ENCODE measurements at regions not wholly inside any gene's neighbourhood (a gene's known extent, or its start where the extent isn't known, plus 50 kb on each side); places are given as distances from the start of the nearest gene placed in this dataset.
A peak's percentile ranks its signal among the peaks of the same experiment; 100 is the strongest.
"Not testable (repeated sequence)": the region's sequence is repeated elsewhere in the genome, so short reads cannot be mapped to it uniquely, and the experiment has no call there.

GRCh38 chrX:39472161-39472560 is 625.6 kb downstream of the BCOR start:
- DNase-seq (ENCODE audit: low read depth in 3 of 3) = no peak

- no peak for DNase-seq (ENCODE audit: low read depth in 3 of 3)
Observed at GRCh38 chrX:39473812-39474211, 623.9 kb downstream of the BCOR start.

GRCh38 chrX:39475372-39475771 is 622.4 kb downstream of the BCOR start:
- DNase-seq (ENCODE audit: low read depth in 3 of 3) = no peak

DNA sequence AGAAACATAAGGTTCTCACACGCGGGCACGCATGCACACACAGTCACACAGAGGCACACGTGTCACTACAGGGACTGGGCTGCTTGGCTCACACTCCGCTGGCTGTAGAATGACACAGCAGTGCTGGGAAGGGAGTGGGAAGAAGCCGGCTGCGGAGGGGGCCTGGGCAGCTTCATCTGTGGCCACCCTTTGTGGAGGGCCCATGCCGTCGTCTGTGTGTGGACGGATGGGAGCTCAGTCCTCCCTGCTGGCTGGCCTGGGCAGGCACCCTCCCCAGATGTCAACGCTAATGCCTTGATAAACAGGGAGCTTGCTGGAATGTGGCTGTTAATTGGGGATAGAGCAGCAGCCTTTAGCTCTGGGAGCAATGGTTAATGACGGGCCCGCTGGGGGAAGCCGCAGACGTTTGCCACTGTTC is 621.1 kb downstream of the BCOR start:
- no peak for DNase-seq (ENCODE audit: low read depth in 3 of 3)

GRCh38 chrX:39477031-39477761 is 620.6 kb downstream of the BCOR start:
- no peak for DNase-seq (ENCODE audit: low read depth in 3 of 3)

GRCh38 chrX:39477762-39478120 is 620.0 kb downstream of the BCOR start:
- DNase-seq (ENCODE audit: low read depth in 3 of 3) = no peak

DNA sequence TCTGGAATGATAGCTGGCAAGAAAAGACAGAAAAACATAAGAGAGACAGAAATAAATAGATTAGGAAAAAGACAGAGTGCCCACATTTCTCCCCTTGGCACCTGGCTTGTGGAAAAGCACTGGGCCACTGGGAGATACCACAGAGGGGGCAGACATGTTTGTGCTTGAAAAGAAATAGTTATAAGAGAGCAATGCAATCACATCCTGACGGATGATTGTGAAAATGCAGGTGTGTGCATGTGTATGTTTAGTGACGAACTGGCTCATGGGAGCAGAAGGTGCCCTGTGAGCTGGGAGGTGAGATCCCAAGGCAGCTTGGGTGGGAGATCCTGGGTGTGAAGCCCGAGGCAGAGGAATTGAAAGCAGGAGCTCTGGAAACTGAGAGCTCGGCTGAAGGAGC is 617.9 kb downstream of the BCOR start:
- no peak for DNase-seq (ENCODE audit: low read depth in 3 of 3)

- DNase-seq (ENCODE audit: low read depth in 3 of 3) = no peak
Observed at GRCh38 chrX:39480963-39481362, 616.8 kb downstream of the BCOR start.

DNA sequence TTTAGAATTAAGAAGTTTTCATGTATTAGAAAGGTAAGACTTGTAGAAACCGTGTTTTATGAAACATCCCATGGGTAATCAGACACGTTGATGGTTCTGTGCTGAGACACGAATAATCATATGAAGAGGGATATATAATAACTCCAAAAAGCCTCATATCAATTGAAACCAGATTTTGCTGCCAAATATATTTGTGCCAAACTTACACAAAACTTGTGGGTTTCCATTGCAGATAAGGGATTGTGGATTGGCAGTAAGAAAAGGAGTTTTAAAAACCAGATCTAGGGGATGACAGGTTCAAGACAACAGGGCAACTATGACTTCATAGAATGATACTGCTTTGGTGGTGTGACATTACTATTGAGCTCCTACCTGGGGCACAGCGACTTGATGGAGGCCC is 616.1 kb downstream of the BCOR start:
- no peak for DNase-seq (ENCODE audit: low read depth in 3 of 3)

GRCh38 chrX:39484159-39485068 is 613.3 kb downstream of the BCOR start:
- DNase-seq (ENCODE audit: low read depth in 3 of 3) = no peak

GRCh38 chrX:39487166-39487968 is 610.4 kb downstream of the BCOR start:
- DNase-seq (ENCODE audit: low read depth in 3 of 3) = no peak

DNA sequence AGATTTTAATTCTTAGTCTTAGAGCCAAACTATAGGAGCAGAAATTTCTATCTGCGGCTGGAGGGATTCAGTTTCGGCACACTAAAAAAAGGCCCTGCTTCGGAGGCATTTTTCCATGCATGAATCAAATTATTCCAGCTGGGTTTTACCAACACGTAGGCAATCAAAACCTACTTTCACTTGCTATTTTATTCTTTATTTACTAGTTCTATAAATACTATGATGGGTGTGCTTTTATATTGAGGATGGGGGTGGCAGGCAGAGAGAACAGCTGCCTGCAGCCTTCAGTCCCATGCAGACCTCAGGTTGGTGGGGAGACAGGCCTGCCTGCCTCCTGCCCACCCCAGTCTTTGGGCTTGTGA is 609.8 kb downstream of the BCOR start:
- no peak for DNase-seq (ENCODE audit: low read depth in 3 of 3)

- DNase-seq (ENCODE audit: low read depth in 3 of 3) = peak in 2 of 3 donors; percentile 35 to 50
Observed at GRCh38 chrX:39491548-39492297, 606.0 kb downstream of the BCOR start.

DNA sequence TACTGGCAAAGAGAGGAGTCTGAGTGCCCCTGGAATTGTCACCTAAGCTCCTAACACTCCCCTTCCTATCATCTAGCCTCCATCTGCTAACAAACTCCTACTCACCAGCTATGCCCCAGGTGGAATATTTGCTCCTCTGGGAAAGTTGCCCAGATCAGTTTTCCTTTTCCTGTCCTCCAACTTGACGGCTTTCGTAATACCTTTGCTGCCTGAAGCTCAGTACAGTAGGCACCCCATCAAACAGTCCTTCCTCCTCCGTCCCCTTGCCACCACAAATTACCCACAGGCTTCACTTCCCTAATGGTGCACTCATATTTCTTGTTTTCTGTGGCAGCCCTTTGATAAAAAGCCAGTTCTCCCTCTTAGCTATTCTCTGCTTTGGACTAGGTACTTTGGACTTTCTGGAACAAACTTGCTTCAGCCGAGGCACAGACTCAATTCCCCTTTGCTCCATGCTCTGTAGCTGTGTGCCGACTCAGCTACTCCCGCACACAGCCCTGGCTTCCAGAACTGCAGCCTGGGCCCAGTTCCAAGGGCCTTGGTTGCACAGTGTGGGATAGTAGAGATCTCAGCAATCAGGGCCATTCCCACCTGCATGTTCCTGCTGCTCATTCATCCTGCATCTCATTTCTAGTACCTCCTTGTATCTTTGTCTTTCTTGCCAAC is 605.1 kb downstream of the BCOR start:
- no peak for DNase-seq (ENCODE audit: low read depth in 3 of 3)

DNA sequence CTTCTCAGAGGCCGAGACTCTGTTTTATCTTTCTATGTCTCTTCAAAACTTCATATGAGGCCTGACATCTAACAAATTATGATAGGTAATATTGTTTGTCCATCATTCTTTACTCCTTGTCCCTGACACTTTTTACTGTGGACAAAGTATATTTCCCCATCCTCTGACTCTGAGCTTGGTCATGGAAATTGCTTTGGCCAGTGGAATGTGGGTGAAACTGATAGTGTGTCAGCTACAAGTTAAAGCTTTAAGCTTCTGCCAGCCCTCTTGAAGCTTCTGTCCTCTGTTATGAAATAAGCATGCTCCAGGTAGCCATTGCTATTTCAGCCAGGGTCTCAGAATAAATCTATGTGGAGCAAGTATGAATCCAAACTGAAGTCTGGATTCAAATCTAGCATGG is 604.6 kb downstream of the BCOR start:
- no peak for DNase-seq (ENCODE audit: low read depth in 3 of 3)

DNA sequence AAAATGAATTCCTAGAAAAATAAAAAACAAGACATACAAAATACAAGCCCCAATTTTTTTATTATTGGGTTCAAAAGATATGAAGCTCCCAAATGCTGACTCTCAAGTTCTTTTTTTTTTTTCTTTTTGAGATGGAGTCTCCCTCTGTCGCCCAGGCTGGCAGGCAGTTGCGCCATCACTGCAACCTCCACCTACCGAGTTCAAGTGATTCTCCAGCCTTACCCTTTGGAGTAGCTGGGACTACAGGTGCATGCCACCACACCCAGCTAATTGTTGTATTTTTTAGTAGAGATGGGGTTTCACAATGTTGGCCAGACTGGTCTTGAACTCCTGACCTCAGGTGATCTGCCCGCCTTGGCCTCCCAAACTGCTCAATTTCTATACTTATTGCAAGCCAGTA is 600.6 kb downstream of the BCOR start:
- DNase-seq (ENCODE audit: low read depth in 3 of 3) = not testable (repeated sequence)

DNA sequence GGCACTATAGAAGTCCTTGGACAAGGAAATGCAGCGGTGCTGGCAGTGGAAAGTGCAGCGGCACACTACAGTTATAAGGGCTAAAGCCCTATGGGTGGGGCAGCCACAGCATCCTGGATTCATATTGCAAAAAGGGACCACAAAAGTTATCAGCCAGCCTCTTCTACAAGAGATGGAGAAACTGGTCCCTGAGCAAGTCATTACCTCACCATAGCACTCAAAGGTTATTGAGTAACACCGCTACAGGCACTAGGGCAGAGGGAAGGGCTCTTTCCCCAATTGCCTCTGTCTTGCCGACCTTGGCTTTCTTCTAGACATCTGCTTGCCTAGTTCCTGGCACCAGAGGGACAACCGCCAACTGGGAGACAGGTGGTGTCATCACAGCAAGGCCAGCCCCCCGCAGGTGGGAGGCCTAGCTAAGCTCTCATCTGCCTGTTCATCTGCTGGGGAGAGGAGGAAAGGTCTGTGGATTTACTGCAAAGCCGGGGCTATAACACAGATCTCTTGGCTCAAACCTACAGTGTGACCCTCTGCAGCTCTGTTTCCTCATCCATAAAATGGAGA is 600.0 kb downstream of the BCOR start:
- no peak for DNase-seq (ENCODE audit: low read depth in 3 of 3)

- no peak for DNase-seq (ENCODE audit: low read depth in 3 of 3)
Observed at GRCh38 chrX:39499996-39500395, 597.8 kb downstream of the BCOR start.

GRCh38 chrX:39501822-39502221 is 595.9 kb downstream of the BCOR start:
- DNase-seq (ENCODE audit: low read depth in 3 of 3) = no peak

DNA sequence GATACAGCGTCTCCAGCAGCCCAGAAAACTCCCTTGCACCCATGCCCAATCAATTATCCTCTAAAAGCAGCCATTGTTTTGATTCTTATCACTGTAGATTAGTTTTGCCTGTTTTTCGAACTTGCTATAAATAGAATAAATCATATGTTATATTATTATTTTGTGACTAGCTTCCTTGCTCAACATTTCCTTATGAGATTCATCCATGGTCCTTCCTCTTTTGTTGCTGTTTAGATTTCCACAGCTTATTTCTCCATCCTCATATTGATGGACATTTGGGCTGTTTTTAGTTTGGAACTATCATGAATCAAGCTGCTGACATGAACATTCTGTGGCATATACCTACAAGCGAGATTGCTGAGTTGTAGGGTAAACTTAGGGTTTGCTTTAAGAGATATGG is 595.3 kb downstream of the BCOR start:
- no peak for DNase-seq (ENCODE audit: low read depth in 3 of 3)

GRCh38 chrX:39504227-39504626 is 593.5 kb downstream of the BCOR start:
- no peak for DNase-seq (ENCODE audit: low read depth in 3 of 3)
